Amniotic stem cell (primary cell): ENCODE measurements at regions not wholly inside any gene's neighbourhood (a gene's known extent, or its start where the extent isn't known, plus 50 kb on each side); places are given as distances from the start of the nearest gene placed in this dataset.

ENCODE experiments used
- DNase-seq: peaks from one replicate; lab custom pipeline; 2025; lab: John Stamatoyannopoulos, UW

GRCh38 chr18:37944700-37945270 is 379.2 kb upstream of the CELF4 start:
- no peak for DNase-seq

GRCh38 chr18:37937287-37937686 is 371.7 kb upstream of the CELF4 start:
- DNase-seq: no peak

GRCh38 chr18:37935086-37935485 is 369.5 kb upstream of the CELF4 start:
- no peak for DNase-seq

- no peak for DNase-seq
Observed at GRCh38 chr18:37930640-37931039, 365.0 kb upstream of the CELF4 start.

- DNase-seq: no peak
Observed at GRCh38 chr18:37922162-37922561, 356.6 kb upstream of the CELF4 start.

GRCh38 chr18:37920865-37921264 is 355.3 kb upstream of the CELF4 start:
- DNase-seq: no peak

GRCh38 chr18:37913051-37913450 is 347.5 kb upstream of the CELF4 start:
- DNase-seq: no peak

- no peak for DNase-seq
Observed at GRCh38 chr18:37902344-37902743, 336.7 kb upstream of the CELF4 start.

GRCh38 chr18:37900326-37900725 is 334.7 kb upstream of the CELF4 start:
- DNase-seq: no peak

GRCh38 chr18:37889963-37890362 is 324.4 kb upstream of the CELF4 start:
- DNase-seq: no peak

- DNase-seq: no peak
Observed at GRCh38 chr18:37874721-37875120, 309.1 kb upstream of the CELF4 start.

GRCh38 chr18:37873416-37873815 is 307.8 kb upstream of the CELF4 start:
- no peak for DNase-seq

GRCh38 chr18:37872562-37872961 is 307.0 kb upstream of the CELF4 start:
- DNase-seq: no peak

- no peak for DNase-seq
Observed at GRCh38 chr18:37871561-37871960, 306.0 kb upstream of the CELF4 start.

- DNase-seq: no peak
Observed at GRCh38 chr18:37869051-37869450, 303.5 kb upstream of the CELF4 start.

GRCh38 chr18:37864122-37864521 is 298.5 kb upstream of the CELF4 start:
- no peak for DNase-seq

- no peak for DNase-seq
Observed at GRCh38 chr18:37861981-37862380, 296.4 kb upstream of the CELF4 start.

GRCh38 chr18:37854396-37854795 is 288.8 kb upstream of the CELF4 start:
- DNase-seq: no peak

- no peak for DNase-seq
Observed at GRCh38 chr18:37853706-37854105, 288.1 kb upstream of the CELF4 start.

- no peak for DNase-seq
Observed at GRCh38 chr18:37852464-37852863, 286.9 kb upstream of the CELF4 start.

- no peak for DNase-seq
Observed at GRCh38 chr18:37847544-37847943, 281.9 kb upstream of the CELF4 start.

GRCh38 chr18:37846996-37847395 is 281.4 kb upstream of the CELF4 start:
- no peak for DNase-seq

- no peak for DNase-seq
Observed at GRCh38 chr18:37845498-37845897, 279.9 kb upstream of the CELF4 start.

- DNase-seq: no peak
Observed at GRCh38 chr18:37844209-37844970, 278.8 kb upstream of the CELF4 start.
